Stimulated activated CD4-positive, alpha-beta T cell treated with anti-CD3 and anti-CD28 coated beads, TNF-alpha, amount 100 ng/mL, for 48 hours (primary cell): ENCODE measurements at regions not wholly inside any gene's neighbourhood (a gene's known extent, or its start where the extent isn't known, plus 50 kb on each side); places are given as distances from the start of the nearest gene placed in this dataset.
"Not testable (repeated sequence)": the region's sequence is repeated elsewhere in the genome, so short reads cannot be mapped to it uniquely, and the experiment has no call there.

ENCODE experiments used
- DNase-seq, 3 donors: peaks; one replicate each; pipeline ENCODE4 v3.0.0-alpha.2; 2020; ENCODE audit warnings: low read depth in 3 of 3

- DNase-seq = no peak
These were observed 213.5 kb upstream of the NRIP1 start for GRCh38 chr21:15278279-15278678.

DNA sequence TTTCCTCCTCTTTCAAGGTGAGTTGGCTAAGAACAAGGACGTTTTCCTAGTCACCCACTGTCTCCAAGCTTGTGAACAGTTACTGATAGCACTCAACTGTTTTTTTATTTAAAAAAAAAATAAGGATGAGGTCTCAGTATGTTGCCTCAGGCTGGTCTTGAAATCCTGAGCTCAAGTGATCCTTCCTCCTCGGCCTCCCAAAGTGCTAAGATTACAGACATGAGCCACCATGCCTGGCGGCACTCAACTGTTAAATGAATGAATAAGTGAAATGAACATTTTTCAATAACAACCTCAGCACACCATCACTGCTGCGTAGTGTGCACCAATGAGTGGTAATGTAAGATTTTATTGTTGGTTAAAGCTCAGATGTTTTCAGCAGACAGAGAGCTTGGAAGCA is 214.1 kb upstream of the NRIP1 start:
- no peak for DNase-seq

DNA sequence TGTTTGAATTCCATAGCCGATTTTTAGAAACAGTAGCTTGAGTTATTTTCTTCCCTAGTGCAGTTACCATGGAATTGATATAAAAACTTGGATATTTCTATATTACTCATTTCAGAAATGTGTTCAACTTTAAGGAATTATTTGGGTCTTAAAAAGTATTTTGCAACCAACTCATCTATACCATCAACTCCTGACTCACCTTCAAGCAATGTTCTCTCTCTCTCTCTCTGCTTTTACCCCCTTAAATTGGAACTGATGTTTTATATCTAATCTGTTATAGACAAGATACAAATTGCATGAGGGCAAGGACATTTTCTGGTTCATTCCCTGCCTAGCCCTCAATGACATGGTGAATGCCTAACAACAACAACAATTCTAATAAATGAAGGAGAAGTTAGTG is 214.7 kb upstream of the NRIP1 start:
- no peak for DNase-seq

- no peak for DNase-seq
These were observed 216.9 kb upstream of the NRIP1 start for GRCh38 chr21:15281714-15282113.

DNA sequence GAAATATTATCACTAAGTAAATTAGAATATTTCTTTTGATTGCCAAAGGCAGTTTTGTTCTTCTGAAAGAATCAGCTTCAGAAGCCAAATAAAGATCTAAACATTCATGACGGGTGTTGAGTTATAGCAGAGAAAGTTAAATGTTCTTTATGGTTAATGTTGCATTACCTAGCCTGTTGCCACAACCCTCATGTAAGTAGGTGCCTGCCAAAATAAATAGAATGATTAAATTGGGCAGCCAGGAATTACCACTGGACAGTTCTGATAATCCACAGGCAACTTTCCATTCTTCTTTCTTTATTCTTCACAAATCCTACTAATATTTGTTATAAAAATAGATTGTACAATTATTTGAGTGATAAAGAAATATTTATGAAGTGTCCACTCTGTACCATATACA is 217.9 kb upstream of the NRIP1 start:
- no peak for DNase-seq

GRCh38 chr21:15283138-15283537 is 218.3 kb upstream of the NRIP1 start:
- no peak for DNase-seq

GRCh38 chr21:15283789-15284188 is 219.0 kb upstream of the NRIP1 start:
- DNase-seq = no peak

- DNase-seq = no peak
These were observed 220.8 kb upstream of the NRIP1 start for GRCh38 chr21:15285556-15285955.

GRCh38 chr21:15289246-15289645 is 224.4 kb upstream of the NRIP1 start:
- no peak for DNase-seq

GRCh38 chr21:15289896-15290841 is 225.4 kb upstream of the NRIP1 start:
- no peak for DNase-seq

GRCh38 chr21:15291621-15292266 is 226.9 kb upstream of the NRIP1 start:
- no peak for DNase-seq

GRCh38 chr21:15293240-15293639 is 228.4 kb upstream of the NRIP1 start:
- no peak for DNase-seq

DNA sequence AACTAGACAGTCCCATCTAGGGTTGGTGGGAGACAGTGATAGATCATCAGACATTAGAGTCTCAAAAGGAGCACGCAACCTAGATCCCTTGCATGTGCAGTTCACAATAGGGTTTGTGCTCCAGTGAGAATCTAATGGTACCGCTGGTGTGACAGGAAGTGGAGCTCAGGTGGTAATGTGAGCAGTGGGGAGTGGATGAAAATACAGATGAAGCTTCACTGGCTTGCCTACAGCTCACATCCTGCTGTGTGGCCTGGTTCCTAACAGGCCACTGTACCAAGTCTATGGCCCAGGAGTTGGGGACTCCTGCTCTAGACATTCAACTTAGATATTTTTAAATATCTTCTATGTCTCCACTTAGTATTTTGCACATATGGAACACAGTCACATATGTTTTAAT is 231.1 kb upstream of the NRIP1 start:
- no peak for DNase-seq

- DNase-seq = no peak
These were observed 233.0 kb upstream of the NRIP1 start for GRCh38 chr21:15297824-15298223.

- DNase-seq = no peak
These were observed 233.5 kb upstream of the NRIP1 start for GRCh38 chr21:15298306-15298705.

DNA sequence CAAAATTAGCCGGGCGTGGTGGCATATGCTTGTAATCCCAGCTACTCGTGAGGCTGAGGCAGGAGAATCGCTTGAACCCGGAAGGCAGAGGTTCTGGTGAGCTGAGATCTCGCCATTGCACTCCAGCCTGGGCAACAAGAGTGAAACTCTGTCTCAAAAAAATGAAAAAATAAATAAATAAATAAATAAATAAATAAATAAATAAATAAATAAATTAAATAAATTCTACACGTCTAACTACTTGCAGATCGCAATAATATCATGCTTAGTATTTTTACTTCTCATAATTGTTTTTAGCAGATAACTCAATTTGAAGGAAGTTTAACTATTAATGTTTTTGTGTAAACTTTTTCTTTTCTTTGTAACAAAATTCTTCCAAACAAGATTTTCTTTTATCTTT is 234.0 kb upstream of the NRIP1 start:
- not testable (repeated sequence) for DNase-seq

DNA sequence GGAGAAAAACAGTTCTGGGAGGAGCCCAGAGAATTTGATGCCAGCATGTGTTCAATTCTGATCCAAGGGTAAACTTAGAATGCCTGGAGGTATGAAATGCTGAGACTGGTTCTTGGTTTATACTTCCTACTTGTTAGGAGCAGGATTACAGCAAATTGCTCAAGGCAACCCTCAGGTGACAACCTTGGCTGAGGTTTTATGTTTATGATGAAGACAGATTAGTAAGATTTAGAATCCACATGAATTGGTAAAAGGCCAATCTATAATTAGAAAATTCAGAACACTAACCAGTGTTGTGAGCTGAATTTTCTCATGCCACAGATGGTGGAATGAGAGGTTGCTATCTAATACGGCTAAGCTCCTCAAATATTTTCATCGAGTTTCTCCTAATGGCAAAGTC is 235.3 kb upstream of the NRIP1 start:
- no peak for DNase-seq

GRCh38 chr21:15301014-15301413 is 236.2 kb upstream of the NRIP1 start:
- no peak for DNase-seq

DNA sequence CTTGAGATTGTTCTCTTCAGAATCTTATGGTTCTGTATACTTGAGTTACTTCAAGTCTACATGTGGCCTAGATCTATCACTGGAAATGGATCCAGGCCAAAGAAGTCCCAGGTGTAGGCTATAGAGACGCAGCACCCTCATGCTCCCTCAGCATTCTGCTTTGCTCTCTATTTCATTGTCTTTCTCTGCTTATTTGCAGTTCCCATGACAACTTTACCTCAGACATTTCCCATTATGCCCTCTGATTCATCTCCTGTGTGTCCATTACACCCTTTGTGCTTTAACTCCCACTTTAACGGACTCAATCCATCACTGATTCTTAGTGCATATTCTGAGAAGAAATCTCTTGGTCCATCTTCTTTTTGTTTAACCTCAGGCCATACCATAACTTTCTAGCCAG is 236.9 kb upstream of the NRIP1 start:
- no peak for DNase-seq

GRCh38 chr21:15306271-15306670 is 241.5 kb upstream of the NRIP1 start:
- no peak for DNase-seq

GRCh38 chr21:15308333-15308732 is 243.5 kb upstream of the NRIP1 start:
- no peak for DNase-seq

GRCh38 chr21:15309022-15309590 is 244.3 kb upstream of the NRIP1 start:
- no peak for DNase-seq

DNA sequence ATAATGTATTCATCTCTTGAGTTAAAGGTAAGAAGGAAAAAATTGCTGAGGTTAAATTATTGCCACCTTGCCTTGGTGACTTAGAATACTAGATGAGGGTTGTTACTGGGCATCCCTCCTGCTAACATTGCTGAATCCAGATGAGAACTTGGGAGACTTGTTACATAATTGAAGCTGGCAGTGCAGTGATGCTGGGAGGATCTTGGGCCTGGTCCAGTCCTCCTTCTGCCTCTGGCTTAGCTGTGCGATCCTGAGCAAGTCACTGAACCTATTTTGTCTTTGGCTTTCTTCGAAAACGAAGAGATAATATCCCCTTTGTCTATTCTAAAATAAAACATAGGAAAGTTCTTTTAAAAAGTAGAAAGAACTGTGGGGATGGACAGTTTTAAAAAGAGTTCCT is 244.9 kb upstream of the NRIP1 start:
- DNase-seq = no peak
